Tongue (tissue), 1 donor: ENCODE measurements at regions not wholly inside any gene's neighbourhood (a gene's known extent, or its start where the extent isn't known, plus 50 kb on each side); places are given as distances from the start of the nearest gene placed in this dataset.

ENCODE experiments used
- DNase-seq: peaks from one replicate; pipeline ENCODE4 v3.0.0-alpha.2; 2015

- DNase-seq, result no peak
These were observed 114.4 kb upstream of the TCERG1L start for GRCh38 chr10:131425752-131426533.

- DNase-seq, result no peak
These were observed 115.0 kb upstream of the TCERG1L start for GRCh38 chr10:131426534-131426898.

- DNase-seq, result no peak
These were observed 115.8 kb upstream of the TCERG1L start for GRCh38 chr10:131427281-131427680.

- no peak for DNase-seq
These were observed 116.4 kb upstream of the TCERG1L start for GRCh38 chr10:131427901-131428300.

- DNase-seq, result no peak
These were observed 117.6 kb upstream of the TCERG1L start for GRCh38 chr10:131429141-131429540.

- peak; percentile 60 for DNase-seq
These were observed 118.4 kb upstream of the TCERG1L start for GRCh38 chr10:131429942-131430341.

GRCh38 chr10:131430716-131431412, 119.3 kb upstream of the TCERG1L start:
- DNase-seq, result peak; percentile 54

GRCh38 chr10:131431533-131431932, 120.0 kb upstream of the TCERG1L start:
- DNase-seq, result peak; percentile 43

GRCh38 chr10:131431978-131432690, 120.6 kb upstream of the TCERG1L start:
- DNase-seq, result no peak

- DNase-seq, result no peak
These were observed 122.0 kb upstream of the TCERG1L start for GRCh38 chr10:131433568-131433967.

GRCh38 chr10:131435232-131435631, 123.7 kb upstream of the TCERG1L start:
- DNase-seq, result no peak

- no peak for DNase-seq
These were observed 124.4 kb upstream of the TCERG1L start for GRCh38 chr10:131435760-131436457.

GRCh38 chr10:131436458-131436857, 124.9 kb upstream of the TCERG1L start:
- DNase-seq, result peak; percentile 34

GRCh38 chr10:131437556-131438475, 126.3 kb upstream of the TCERG1L start:
- peak; percentile 72 for DNase-seq

GRCh38 chr10:131438665-131439064, 127.1 kb upstream of the TCERG1L start:
- no peak for DNase-seq

- no peak for DNase-seq
These were observed 128.2 kb upstream of the TCERG1L start for GRCh38 chr10:131439705-131440104.

- DNase-seq, result no peak
These were observed 129.2 kb upstream of the TCERG1L start for GRCh38 chr10:131440405-131441360.

GRCh38 chr10:131442271-131442670, 130.8 kb upstream of the TCERG1L start:
- no peak for DNase-seq

GRCh38 chr10:131444286-131444685, 132.8 kb upstream of the TCERG1L start:
- no peak for DNase-seq

- no peak for DNase-seq
These were observed 133.4 kb upstream of the TCERG1L start for GRCh38 chr10:131444862-131445461.
